Activated T-cell treated with anti-CD3 and anti-CD28 coated beads, Interleukin-2, amount 50 U/mL, for 4 hours (primary cell): ENCODE measurements at regions not wholly inside any gene's neighbourhood (a gene's known extent, or its start where the extent isn't known, plus 50 kb on each side); places are given as distances from the start of the nearest gene placed in this dataset.
A peak's percentile ranks its signal among the peaks of the same experiment; 100 is the strongest.
"Not testable (repeated sequence)": the region's sequence is repeated elsewhere in the genome, so short reads cannot be mapped to it uniquely, and the experiment has no call there.

Experiments
- ATAC-seq, 2 donors: fragments of 200-7000 bp; cut with Tn5 transposase; one replicate each; pipeline ENCODE4 v1.10.0; 2021
- DNase-seq: peaks from one replicate; pipeline ENCODE4 v3.0.0-alpha.2; 2020
- H3K27me3 Mint-ChIP-seq: one replicate; pipeline ENCODE4 v1.8.0; 2021; ENCODE audit warnings: low read depth, mixed read lengths
- H3K36me3 Mint-ChIP-seq: one replicate; pipeline ENCODE4 v1.8.0; 2022; ENCODE audit warnings: mixed read lengths; ENCODE audit not compliant: insufficient read depth
- H3K4me1 Mint-ChIP-seq: one replicate; pipeline ENCODE4 v1.8.0; 2021; ENCODE audit warnings: low read depth, mixed read lengths
- H3K4me3 Mint-ChIP-seq: one replicate; pipeline ENCODE4 v1.8.0; 2021; ENCODE audit warnings: mild to moderate bottlenecking, moderate library complexity, mixed read lengths
- H3K9me3 Mint-ChIP-seq: one replicate; pipeline ENCODE4 v1.8.0; 2021; ENCODE audit warnings: mixed read lengths

DNA sequence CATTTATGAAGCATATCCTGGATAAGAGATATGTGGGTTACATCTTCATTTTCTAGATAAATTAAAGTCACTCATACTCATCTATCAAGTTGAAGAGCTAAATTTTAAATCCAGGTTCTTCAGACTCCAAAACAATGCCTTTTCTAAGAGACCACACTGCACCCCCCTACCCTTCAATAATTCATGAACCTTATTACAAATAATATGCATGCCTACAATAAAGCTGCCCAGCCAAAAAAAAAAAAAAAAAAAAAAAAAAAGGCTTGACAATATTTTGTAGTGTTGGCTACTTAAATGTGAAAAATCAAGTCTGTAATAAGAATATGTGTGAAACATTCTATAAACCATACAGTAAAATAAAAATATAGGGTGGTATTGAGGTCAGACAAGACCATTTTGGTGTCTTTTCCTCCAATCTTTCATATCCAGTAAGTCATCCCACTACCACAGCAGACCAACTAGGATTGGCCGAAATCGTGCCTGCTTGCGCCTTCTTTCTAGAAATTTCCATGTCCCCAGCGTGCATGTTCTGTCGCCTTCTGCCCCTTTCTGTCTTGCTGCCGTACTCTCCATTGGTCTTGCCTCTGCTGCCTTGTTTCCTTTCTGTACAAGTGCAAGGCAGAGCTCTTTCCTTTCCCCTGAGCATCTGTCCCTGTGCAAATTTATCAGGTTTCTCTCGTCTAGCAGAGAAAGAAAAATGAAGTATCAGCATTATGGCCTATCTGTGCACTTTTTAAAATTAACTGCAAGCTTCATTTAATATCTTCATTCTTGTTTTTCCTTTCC is 92.6 kb upstream of the NDUFV2 start:
- no peak overlapping the region for H3K4me3 Mint-ChIP-seq
- H3K36me3 Mint-ChIP-seq, result no peaks in the 10 kb centered on the region
- ATAC-seq, result no peak
- H3K27me3 Mint-ChIP-seq, result peaks cover 12% of the 10 kb centered on the region
- DNase-seq, result no peak
- H3K4me1 Mint-ChIP-seq, result no peaks in the 10 kb centered on the region
- H3K9me3 Mint-ChIP-seq, result no peaks in the 10 kb centered on the region

DNA sequence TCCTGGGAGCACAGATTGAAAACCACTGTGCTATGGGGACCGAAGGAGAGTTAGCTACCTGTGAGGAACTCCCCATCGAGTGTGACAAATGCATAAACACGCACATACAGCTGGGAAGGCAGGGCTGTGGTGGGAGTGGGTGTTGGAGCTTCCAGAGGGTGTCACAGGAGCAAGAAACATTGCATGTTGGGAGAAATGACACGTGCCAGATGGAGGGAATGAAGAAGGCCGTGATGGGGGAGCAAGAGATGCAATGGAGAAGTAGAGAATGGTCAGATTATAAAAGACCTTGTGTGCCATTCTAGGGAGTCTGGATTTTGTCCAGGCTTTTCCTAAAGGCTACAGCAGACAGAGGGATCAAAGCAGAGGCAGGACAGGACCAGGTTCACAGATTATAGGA is 91.1 kb upstream of the NDUFV2 start:
- no peak overlapping the region for H3K4me3 Mint-ChIP-seq
- no peaks in the 10 kb centered on the region for H3K9me3 Mint-ChIP-seq
- DNase-seq (no peak), ATAC-seq (no peak)
- H3K27me3 Mint-ChIP-seq, result peaks cover 12% of the 10 kb centered on the region
- H3K36me3 Mint-ChIP-seq, result no peaks in the 10 kb centered on the region
- H3K4me1 Mint-ChIP-seq, result no peaks in the 10 kb centered on the region

DNA sequence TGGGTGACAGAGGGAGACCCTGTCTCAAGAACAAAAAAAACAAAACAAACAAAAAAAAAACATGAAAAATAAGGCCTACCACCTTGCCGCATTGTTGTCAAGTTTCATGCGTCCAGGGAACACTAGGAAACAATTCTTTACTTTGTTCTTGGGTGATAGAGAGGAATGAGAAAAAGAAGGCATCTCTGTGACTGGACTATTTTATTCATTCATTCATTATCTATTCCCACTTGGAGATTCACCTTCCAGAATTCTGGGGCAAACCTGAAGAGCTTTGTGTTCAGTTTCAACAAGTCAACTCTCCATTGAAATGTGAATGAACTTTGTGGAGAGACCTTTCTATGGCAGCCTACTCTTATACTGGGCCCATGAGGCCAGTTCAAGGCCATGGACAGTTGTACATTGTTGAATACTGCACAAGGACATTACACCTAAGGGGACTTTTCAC is 88.5 kb upstream of the NDUFV2 start:
- Mint-ChIP-seq H3K9me3 (no peaks in the 10 kb centered on the region), H3K4me3 (no peak overlapping the region), H3K36me3 (no peaks in the 10 kb centered on the region), H3K4me1 (peaks cover 8% of the 10 kb centered on the region), H3K27me3 (peaks cover 10% of the 10 kb centered on the region)
- no peak for DNase-seq
- no peak for ATAC-seq

DNA sequence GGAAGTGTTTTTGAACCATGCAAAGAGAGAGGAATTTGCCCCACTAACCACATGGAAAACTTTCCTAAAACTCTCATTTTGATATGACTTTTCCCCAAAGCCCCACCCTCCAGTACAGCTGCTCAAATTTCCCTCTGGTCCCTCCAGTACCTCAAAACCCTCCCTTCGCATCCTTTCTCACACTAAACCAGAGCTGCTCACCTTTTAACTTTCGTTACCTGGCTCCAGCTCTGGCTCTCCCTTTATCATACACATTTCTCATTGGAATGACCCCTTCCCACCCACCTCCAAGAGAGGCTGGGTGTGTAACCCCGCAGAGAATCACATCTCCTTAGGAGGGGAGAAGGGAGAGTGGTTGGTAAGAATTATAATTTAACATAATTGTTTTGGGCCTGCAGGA is 86.8 kb upstream of the NDUFV2 start:
- Mint-ChIP-seq H3K9me3 (no peaks in the 10 kb centered on the region), H3K4me3 (no peak overlapping the region), H3K4me1 (peaks cover 8% of the 10 kb centered on the region), H3K27me3 (no peaks in the 10 kb centered on the region), H3K36me3 (no peaks in the 10 kb centered on the region)
- DNase-seq (no peak), ATAC-seq (no peak)

DNA sequence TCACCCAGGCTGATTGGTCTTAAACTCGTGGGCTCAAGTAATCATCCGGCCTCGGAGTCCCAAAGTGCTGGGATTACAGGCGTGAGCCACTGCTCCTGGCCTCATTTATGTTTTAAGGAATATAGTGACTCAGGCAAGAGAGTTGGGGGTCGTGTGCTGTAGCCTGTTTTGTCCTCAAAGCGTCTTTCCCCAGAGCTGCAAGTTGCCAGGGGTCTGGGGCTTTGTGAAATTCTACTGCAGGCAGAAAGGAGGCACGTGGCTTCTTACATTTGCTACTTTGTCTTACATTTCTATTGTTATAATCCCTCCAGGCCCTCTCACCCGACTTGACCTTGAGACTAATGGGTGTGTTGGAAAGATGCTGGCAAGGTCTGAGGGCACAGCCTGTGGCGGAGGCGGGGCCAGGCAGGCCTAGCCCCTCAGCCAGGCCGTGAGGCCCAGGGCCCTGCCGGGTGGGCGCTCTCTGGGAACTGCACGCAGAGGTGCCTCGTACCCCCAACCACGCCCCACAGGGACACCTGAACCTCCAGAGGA is 85.8 kb upstream of the NDUFV2 start:
- Mint-ChIP-seq H3K4me1 (peaks cover 8% of the 10 kb centered on the region), H3K9me3 (no peaks in the 10 kb centered on the region), H3K27me3 (no peaks in the 10 kb centered on the region), H3K36me3 (no peaks in the 10 kb centered on the region), H3K4me3 (no peak overlapping the region)
- ATAC-seq, result no peak
- no peak for DNase-seq

DNA sequence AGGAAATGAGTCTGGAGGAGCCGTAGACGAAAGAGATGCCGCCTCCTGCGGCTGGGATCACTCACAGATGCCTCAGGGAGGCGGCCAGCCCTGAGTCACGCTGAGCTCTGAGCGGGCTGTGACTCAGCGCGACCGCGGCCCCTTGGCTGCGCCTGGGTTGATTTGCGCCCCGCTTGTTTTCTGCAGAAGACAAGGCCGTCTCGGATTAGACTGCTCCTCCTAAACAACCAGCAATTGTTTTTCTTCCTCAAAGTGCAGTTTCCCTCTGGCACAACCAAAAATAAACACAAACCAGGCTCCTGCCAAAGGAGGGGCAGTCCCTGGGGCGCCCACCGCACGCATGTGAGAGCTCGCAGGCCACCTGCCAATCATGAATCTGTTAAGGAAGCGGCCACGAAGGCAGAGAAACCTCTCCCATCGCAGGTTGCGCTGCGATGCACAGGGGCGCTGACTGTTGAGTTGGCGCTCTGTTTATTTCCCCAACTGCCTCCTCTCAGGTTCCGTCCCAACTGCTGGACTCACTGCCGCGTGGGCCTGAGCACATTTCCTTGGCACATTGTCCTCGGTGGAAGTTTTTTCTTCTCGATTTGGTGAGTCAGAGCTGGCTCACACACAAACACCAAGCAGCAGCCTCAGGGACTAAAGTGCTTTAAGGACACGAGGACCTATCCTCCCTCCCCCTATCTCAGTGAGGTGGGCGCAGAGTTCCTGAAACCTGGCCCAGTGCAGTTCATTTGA is 85.2 kb upstream of the NDUFV2 start:
- H3K27me3 Mint-ChIP-seq, result no peaks in the 10 kb centered on the region
- DNase-seq, result peak; percentile 60
- H3K4me1 Mint-ChIP-seq, result peaks cover 8% of the 10 kb centered on the region
- H3K36me3 Mint-ChIP-seq, result no peaks in the 10 kb centered on the region
- H3K9me3 Mint-ChIP-seq, result no peaks in the 10 kb centered on the region
- ATAC-seq, result peak; percentile 99
- peak overlapping the region; percentile 66 for H3K4me3 Mint-ChIP-seq

DNA sequence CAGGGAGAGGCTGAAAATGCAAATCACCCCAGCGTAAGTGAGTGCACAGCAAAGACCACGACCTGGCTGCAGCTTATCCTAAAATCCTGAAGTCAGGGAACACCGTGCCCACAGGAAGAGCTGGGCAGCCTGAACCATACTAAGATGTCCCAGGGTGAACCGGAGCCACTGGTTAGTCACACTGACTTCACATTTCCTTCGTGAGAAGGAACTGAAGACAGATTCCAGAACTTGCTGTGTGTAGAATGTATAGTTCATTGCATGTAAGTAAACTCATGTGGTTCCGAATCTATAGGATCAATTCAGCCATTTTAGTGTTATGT is 84.6 kb upstream of the NDUFV2 start:
- DNase-seq (no peak), ATAC-seq (no peak)
- H3K27me3 Mint-ChIP-seq, result no peaks in the 10 kb centered on the region
- H3K9me3 Mint-ChIP-seq, result no peaks in the 10 kb centered on the region
- peaks cover 8% of the 10 kb centered on the region for H3K4me1 Mint-ChIP-seq
- H3K36me3 Mint-ChIP-seq, result no peaks in the 10 kb centered on the region
- peak overlapping the region; percentile 35 for H3K4me3 Mint-ChIP-seq

DNA sequence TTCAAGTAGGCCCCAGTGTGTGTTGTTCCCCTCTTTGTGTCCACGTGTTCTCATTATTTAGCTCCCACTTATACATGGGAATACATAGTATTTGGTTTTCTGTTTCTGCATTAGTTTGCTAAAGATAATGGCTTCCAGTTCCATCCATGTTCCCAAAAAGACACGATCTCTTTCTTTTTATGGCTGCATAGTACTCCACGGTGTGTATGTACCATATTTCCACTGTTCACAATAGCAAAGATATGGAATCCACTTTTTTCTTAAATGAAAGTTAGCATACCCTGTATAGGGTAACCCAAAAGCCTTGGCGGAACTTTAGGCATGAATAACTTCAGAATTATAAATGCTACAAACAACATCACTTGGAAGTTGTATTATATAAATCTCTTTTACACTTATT is 83.4 kb upstream of the NDUFV2 start:
- no peaks in the 10 kb centered on the region for H3K27me3 Mint-ChIP-seq
- no peaks in the 10 kb centered on the region for H3K36me3 Mint-ChIP-seq
- H3K9me3 Mint-ChIP-seq, result no peaks in the 10 kb centered on the region
- DNase-seq (no peak), ATAC-seq (no peak)
- no peak overlapping the region for H3K4me3 Mint-ChIP-seq
- peaks cover 8% of the 10 kb centered on the region for H3K4me1 Mint-ChIP-seq

DNA sequence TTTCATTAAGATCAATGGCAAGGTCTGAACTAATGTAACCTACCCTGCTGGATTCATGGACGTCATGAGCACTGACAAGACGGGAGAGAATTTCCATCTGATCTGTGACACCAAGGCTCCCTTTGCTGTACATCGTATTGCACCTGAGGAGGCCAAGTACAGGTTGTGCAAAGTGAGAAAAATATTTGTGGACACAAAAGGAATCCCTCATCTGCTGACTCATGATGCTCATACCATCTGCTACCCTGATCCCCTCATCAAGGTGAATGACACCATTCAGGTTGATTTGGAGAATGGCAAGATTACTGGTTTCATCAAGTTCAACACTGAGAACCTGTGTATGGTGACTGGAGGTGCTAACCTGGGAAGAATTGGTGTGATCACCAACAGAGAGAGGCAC is 82.3 kb upstream of the NDUFV2 start:
- peaks cover 8% of the 10 kb centered on the region for H3K4me1 Mint-ChIP-seq
- no peak overlapping the region for H3K4me3 Mint-ChIP-seq
- no peaks in the 10 kb centered on the region for H3K36me3 Mint-ChIP-seq
- no peaks in the 10 kb centered on the region for H3K27me3 Mint-ChIP-seq
- ATAC-seq (no peak), DNase-seq (no peak)
- H3K9me3 Mint-ChIP-seq, result no peaks in the 10 kb centered on the region

DNA sequence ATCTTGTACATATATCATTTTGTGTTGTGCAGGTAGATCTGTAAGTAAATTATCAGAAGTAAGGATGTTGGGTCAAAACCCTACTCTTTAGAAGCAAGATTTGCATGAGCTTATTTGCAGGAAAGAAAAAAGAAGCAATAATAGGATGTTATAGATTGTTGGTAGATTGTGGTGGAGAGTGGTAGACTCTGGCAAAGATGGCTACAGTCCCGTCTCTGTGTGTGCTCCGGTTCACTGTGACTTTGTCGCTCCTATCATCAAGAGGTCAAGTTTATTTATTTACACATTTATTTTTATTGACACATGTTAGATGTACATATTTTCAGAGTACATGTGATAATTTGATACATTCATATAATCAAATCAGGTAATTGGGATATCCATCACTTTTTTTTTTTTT is 81.0 kb upstream of the NDUFV2 start:
- Mint-ChIP-seq H3K36me3 (no peaks in the 10 kb centered on the region), H3K9me3 (no peaks in the 10 kb centered on the region), H3K4me3 (no peak overlapping the region), H3K4me1 (peaks cover 8% of the 10 kb centered on the region), H3K27me3 (no peaks in the 10 kb centered on the region)
- no peak for ATAC-seq
- DNase-seq, result no peak

DNA sequence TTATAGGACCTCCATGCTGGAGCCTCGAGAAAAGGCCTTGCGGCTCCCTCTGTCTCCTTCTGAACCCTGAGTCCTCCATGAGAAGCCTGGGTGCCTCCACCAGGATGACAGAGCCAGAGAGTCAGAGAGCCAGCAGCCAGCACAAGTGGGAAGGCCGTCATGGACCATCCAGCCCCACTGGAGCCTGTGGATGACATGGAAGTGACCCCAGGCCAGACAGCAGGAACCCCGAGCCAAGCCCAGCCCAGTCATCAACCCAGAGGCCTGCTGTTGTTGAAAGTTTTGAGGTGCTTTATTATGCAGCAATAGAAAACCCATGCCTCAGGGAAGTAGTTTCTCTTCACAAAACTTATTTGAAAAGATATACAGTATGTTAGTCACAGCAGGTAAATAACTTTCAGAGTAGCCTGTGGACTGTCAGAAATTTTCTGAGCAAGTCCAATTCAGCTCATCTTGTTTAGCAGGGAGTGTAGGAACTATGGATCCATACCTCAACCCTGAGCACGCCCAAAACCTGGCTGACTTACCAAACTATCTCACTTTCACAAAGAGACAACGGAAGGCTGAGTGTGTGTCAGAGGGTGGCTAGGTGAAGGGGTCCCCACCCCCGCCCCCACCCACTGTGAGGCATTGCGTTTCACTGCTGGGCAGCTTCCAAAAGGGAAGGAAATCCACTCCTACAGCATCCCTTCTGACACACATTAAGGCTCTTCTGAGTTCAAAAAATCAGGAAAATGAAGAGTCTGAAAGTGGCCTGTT is 79.9 kb upstream of the NDUFV2 start:
- Mint-ChIP-seq H3K4me1 (peaks cover 4% of the 10 kb centered on the region), H3K4me3 (no peak overlapping the region), H3K27me3 (peaks cover 5% of the 10 kb centered on the region), H3K9me3 (no peaks in the 10 kb centered on the region), H3K36me3 (no peaks in the 10 kb centered on the region)
- DNase-seq (no peak), ATAC-seq (no peak)

DNA sequence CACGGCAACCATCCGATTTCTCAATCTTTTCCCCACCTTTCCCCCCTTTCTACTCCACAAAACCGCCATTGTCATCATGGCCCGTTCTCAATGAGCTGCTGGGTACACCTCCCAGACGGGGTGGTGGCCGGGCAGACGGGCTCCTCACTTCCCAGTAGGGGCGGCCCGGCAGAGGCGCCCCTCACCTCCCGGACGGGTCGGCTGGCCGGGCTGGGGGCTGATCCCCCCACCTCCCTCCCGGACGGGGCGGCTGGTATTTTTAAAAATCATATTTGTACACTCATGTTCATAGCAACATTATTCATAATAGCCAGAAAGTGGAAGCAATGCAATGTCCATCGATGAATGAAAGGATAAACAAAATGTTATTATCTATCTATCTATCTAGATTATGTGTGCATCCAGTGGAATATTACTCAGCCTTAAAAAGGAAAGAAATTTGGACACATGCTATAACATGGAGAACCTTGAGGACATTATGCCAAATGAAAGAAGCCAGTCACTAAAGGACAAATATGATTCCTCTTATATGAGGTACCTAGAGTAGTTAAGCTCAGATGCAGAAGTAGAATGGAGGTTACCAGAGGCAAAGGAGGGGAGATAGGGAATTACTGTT is 78.4 kb upstream of the NDUFV2 start:
- not testable (repeated sequence) for H3K4me1 Mint-ChIP-seq, H3K9me3 Mint-ChIP-seq, H3K36me3 Mint-ChIP-seq, H3K27me3 Mint-ChIP-seq, H3K4me3 Mint-ChIP-seq, ATAC-seq, DNase-seq

DNA sequence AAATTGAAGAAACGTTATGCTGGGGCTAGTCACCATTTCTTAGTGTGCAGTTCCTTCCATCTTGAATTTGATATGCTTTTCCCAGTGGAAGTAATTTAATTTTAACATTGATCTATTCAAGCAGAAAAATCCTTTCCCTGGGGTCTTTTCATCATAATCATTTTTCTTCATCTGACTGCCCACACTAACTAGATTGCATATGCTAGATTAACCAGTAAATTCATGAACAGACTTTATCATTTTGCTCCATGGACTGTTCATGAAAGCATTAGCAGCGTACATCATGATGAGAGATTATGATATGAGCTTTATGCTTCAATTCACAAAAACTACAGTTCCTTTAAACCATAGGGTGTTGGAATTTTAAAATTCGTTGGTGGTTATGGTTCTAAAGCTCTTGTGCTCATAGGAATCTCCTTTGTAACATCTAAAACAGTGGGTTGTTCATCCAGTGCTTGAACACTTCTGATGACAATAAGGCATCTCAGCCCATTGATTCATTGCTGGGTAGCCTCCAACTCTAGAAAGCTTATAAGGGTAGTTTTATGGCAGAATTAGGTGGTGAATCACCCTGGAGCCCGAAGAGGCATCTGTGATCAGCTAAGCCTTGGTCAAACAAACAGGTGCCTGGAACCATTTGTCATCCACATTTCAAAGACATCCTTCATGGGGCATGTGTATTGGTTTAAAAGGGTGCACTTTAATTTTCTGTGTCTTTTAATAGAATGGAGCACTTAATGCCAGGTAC is 77.2 kb upstream of the NDUFV2 start:
- no peak for ATAC-seq
- Mint-ChIP-seq H3K4me1 (no peaks in the 10 kb centered on the region), H3K27me3 (peaks cover 5% of the 10 kb centered on the region), H3K36me3 (no peaks in the 10 kb centered on the region), H3K9me3 (no peaks in the 10 kb centered on the region), H3K4me3 (no peak overlapping the region)
- DNase-seq, result no peak

DNA sequence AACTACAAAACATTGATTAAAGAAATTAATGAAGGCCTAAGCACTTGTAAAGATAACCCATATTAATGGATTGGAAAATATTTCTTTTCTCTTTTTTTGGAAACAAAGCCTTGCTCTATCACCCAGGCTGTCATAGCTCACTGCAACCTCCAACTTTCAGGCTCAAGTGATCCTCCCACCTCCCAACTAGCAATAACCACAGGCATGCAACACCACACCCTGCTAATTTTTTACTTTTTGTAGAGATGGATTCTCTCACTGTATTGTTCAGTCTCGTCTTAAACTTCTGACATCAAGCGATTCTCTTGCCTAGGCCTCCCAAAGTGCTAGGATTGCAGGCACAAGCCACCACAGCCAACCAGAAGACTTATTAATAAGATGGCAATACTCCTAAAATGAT is 73.4 kb upstream of the NDUFV2 start:
- no peak for DNase-seq
- no peak for ATAC-seq
- H3K27me3 Mint-ChIP-seq, result peaks cover 5% of the 10 kb centered on the region
- H3K36me3 Mint-ChIP-seq, result no peaks in the 10 kb centered on the region
- H3K9me3 Mint-ChIP-seq, result no peaks in the 10 kb centered on the region
- H3K4me1 Mint-ChIP-seq, result no peaks in the 10 kb centered on the region
- H3K4me3 Mint-ChIP-seq, result no peak overlapping the region
